OCI-LY3 (cell line): ENCODE measurements at regions not wholly inside any gene's neighbourhood (a gene's known extent, or its start where the extent isn't known, plus 50 kb on each side); places are given as distances from the start of the nearest gene placed in this dataset.
A peak's percentile ranks its signal among the peaks of the same experiment; 100 is the strongest.

ENCODE experiments used
- CTCF ChIP-seq: fragments of 200-600, 300-600 bp; sonication (generic); IDR thresholded peaks from 2 replicates; pipeline ENCODE4 v1.5.1; 2014; ENCODE audit warnings: antibody characterized with exemption, low read length, low read depth
- EZH2phosphoT487 ChIP-seq: fragments of 200-600 bp; shearing (Covaris generic); IDR thresholded peaks from 2 replicates; pipeline ENCODE4 v1.6.1; 2018; ENCODE audit warnings: antibody characterized with exemption, mixed run types, low read depth

GRCh38 chr1:195345149-195345548 lies 1263.1 kb downstream of the KCNT2 start:
- TF ChIP-seq CTCF (peak; percentile 46), EZH2phosphoT487 (no peak)
